HUES6 (cell line): ENCODE measurements at regions not wholly inside any gene's neighbourhood (a gene's known extent, or its start where the extent isn't known, plus 50 kb on each side); places are given as distances from the start of the nearest gene placed in this dataset.

Experiments
- H3K27ac ChIP-seq: 2 replicates; pipeline ENCODE4 v1.7.0; 2013; ENCODE audit warnings: low read depth, mild to moderate bottlenecking, low read length, inconsistent platforms
- H3K27me3 ChIP-seq: 2 replicates; pipeline ENCODE4 v1.6.1; 2013; ENCODE audit warnings: low read length; ENCODE audit not compliant: control insufficient read depth, insufficient read depth
- H3K36me3 ChIP-seq: 2 replicates; pipeline ENCODE4 v1.6.1; 2013; ENCODE audit warnings: low read length; ENCODE audit not compliant: control insufficient read depth, insufficient read depth
- H3K4me1 ChIP-seq: 2 replicates; pipeline ENCODE4 v1.6.1; 2013; ENCODE audit warnings: low read length; ENCODE audit not compliant: control insufficient read depth, insufficient read depth
- H3K4me3 ChIP-seq: 2 replicates; pipeline ENCODE4 v1.5.1; 2013; ENCODE audit warnings: low read depth, low read length
- H3K9ac ChIP-seq: one replicate; pipeline ENCODE4 v1.6.1; 2013; ENCODE audit warnings: mild to moderate bottlenecking, low read length
- H3K9me3 ChIP-seq: 2 replicates; pipeline ENCODE4 v1.6.1; 2013; ENCODE audit warnings: low read depth, low read length; ENCODE audit not compliant: control insufficient read depth, insufficient read depth

GRCh38 chr4:20326977-20327376, 75.3 kb downstream of the SLIT2 start:
- H3K27ac ChIP-seq: no peak overlapping the region
- no peak overlapping the region for H3K4me3 ChIP-seq
- H3K9ac ChIP-seq: no peak overlapping the region
- no peaks in the 10 kb centered on the region for H3K9me3 ChIP-seq
- no peaks in the 10 kb centered on the region for H3K36me3 ChIP-seq
- H3K27me3 ChIP-seq: no peaks in the 10 kb centered on the region
- H3K4me1 ChIP-seq: no peaks in the 10 kb centered on the region

- no peaks in the 10 kb centered on the region for H3K36me3 ChIP-seq
- H3K27me3 ChIP-seq: no peaks in the 10 kb centered on the region
- peaks cover under 1% of the 10 kb centered on the region; the same call in 1 of the 2 replicates for H3K4me1 ChIP-seq
- H3K4me3 ChIP-seq: no peak overlapping the region
- no peak overlapping the region for H3K9ac ChIP-seq
- H3K9me3 ChIP-seq: no peaks in the 10 kb centered on the region
- no peak overlapping the region for H3K27ac ChIP-seq
Measured at GRCh38 chr4:20327808-20328207, 76.1 kb downstream of the SLIT2 start.

DNA sequence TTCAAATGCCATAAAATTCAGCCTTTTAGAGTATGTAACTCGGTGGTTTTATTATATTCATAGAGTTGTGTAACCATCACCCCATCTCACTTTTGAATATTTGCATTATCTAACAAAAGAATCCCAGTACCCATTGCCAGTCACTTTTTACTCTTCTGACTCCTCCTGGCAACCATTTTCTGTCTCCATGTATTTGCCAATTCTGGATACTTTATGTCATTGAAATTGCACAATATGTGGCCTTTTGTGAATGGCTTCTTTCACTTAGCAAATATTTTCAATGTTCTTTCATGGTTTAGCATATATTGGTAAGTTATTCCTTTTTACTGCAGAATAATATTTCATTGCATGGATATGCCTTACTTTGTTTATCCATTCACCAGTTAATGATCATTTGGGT, 79.9 kb downstream of the SLIT2 start:
- H3K4me3 ChIP-seq: no peak overlapping the region
- H3K27ac ChIP-seq: no peak overlapping the region
- no peak overlapping the region for H3K9ac ChIP-seq
- no peaks in the 10 kb centered on the region for H3K9me3 ChIP-seq
- no peaks in the 10 kb centered on the region for H3K27me3 ChIP-seq
- H3K4me1 ChIP-seq: peaks cover 9% of the 10 kb centered on the region; the same call in 1 of the 2 replicates
- no peaks in the 10 kb centered on the region for H3K36me3 ChIP-seq

- Histone ChIP-seq H3K36me3 (no peaks in the 10 kb centered on the region), H3K9ac (no peak overlapping the region)
Measured at GRCh38 chr4:20333141-20333715, 81.5 kb downstream of the SLIT2 start.

DNA sequence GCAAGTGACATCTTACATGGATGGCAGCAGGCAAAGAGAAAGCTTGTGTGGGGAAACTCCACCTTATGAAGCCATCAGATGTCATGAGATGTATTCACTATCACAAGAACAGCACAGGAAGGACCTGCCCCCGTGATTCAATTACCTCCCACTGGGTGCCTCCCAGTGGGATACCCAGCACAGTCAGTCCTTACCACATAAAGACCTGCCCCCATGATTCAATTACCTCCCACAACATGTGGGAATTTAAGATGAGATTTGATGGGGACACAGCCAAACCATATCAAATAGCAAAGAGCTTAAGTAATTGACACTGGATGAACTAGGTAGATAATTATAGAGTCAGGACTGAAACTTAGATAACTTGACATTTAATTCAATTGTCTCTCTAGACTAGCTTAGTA, 85.6 kb downstream of the SLIT2 start:
- Histone ChIP-seq H3K4me3 (no peak overlapping the region), H3K36me3 (no peaks in the 10 kb centered on the region), H3K27me3 (no peaks in the 10 kb centered on the region), H3K9ac (no peak overlapping the region), H3K9me3 (peaks cover 7% of the 10 kb centered on the region; the same call in 1 of the 2 replicates), H3K27ac (no peak overlapping the region), H3K4me1 (peaks cover 9% of the 10 kb centered on the region; the same call in 1 of the 2 replicates)

More at GRCh38 chr4:20333141-20333715, 81.5 kb downstream of the SLIT2 start:
- peaks cover 7% of the 10 kb centered on the region; the same call in 1 of the 2 replicates for H3K9me3 ChIP-seq
- H3K27ac ChIP-seq: no peak overlapping the region
- H3K4me3 ChIP-seq: no peak overlapping the region
- no peaks in the 10 kb centered on the region for H3K27me3 ChIP-seq
- peaks cover 9% of the 10 kb centered on the region; the same call in 1 of the 2 replicates for H3K4me1 ChIP-seq

DNA sequence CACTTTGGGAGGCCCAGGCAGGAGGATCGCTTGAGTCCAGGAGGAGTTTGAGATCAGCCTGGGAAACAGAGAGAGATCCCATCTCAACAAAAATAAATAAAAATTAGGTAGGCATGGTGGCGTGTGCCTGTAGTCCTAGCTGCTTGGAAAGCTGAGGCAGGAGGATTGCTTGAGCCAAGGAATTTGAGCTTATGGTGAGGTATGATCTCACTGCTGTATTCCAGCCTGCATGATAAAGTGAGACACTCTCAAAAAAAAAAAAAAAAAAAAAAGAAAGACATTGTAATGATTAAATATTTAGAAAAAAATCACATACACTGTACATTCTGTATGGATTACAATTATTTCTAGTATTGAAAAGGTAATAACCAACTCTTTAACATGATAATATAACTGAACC, 87.1 kb downstream of the SLIT2 start:
- no peak overlapping the region for H3K27ac ChIP-seq
- peaks cover 7% of the 10 kb centered on the region; the same call in 1 of the 2 replicates for H3K9me3 ChIP-seq
- no peaks in the 10 kb centered on the region for H3K4me1 ChIP-seq
- no peak overlapping the region for H3K4me3 ChIP-seq
- no peaks in the 10 kb centered on the region for H3K27me3 ChIP-seq
- H3K36me3 ChIP-seq: no peaks in the 10 kb centered on the region
- no peak overlapping the region for H3K9ac ChIP-seq

DNA sequence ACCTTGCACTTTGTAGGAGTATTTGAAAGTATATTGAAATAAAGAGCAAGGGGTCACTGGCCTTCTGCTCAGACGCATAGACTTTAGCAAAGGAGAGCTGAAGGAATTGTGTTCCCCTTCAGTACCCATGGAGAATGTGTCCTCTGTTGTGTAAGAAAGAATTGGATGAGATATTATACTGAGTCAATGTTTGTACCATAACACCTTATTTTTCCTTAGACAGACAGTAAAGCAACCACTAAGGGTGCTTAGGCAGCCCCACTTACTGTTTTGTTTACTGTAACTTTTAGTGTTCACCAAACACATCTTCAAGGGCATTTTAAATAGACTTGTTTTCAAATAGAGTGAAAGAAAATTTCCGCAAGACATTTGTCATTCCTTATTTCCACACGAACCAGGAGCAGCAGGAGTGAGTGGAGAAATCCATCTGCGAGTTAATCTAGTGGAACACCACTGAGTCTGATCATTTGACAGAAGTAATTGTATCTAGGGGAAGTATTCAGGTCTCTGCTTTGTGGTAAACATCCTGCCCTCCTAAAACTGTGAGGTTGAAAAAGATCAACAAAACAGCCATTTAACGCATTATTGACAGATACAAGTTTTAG, 89.5 kb downstream of the SLIT2 start:
- Histone ChIP-seq H3K9me3 (peaks cover 7% of the 10 kb centered on the region; the same call in 1 of the 2 replicates), H3K4me1 (no peaks in the 10 kb centered on the region), H3K4me3 (no peak overlapping the region), H3K36me3 (no peaks in the 10 kb centered on the region), H3K27ac (no peak overlapping the region), H3K9ac (no peak overlapping the region), H3K27me3 (no peaks in the 10 kb centered on the region)

DNA sequence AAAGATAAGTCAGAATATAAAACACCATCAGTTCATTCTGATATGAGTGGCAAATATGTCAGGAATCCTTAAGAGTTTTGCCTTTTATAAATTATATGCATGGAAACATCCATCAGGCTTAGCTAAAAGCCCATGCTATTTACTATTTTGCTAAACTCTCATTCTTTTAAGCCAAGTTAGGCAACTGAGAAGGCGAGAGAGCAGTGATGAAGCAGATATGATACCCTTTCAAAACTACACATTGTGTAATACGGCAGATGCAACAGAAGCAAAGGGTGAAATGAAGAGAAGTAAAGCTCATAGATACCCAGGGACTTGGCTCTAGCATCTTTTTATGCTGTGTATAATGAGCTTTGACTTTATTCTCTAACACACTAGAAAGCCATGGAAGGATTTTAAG, 95.8 kb downstream of the SLIT2 start:
- H3K36me3 ChIP-seq: no peaks in the 10 kb centered on the region

DNA sequence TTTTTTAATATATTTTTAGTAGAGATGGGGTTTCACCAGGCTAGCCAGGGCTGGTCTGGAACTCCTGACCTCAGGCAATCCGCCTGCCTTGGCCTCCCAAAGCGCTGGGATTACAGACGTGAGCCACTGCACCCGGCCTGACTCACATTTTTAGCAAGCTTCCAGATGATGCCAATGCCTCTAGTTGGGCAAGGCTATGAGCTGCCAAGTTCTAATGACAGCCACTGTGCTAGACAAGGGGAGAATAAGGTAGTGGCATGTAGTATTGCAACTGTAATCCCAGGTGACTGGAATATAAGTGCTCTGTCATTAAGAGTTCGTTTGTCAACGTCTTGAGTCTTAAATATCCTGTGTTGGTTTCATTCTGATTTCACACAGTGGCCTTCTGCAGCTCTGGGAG, 96.7 kb downstream of the SLIT2 start:
- Histone ChIP-seq H3K4me1 (peaks cover 7% of the 10 kb centered on the region; the same call in 1 of the 2 replicates), H3K4me3 (no peak overlapping the region), H3K27me3 (no peaks in the 10 kb centered on the region)

More for the DNA sequence above, 95.8 kb downstream of the SLIT2 start:
- no peak overlapping the region for H3K4me3 ChIP-seq
- H3K9me3 ChIP-seq: no peaks in the 10 kb centered on the region
- no peaks in the 10 kb centered on the region for H3K27me3 ChIP-seq
- H3K27ac ChIP-seq: no peak overlapping the region
- H3K9ac ChIP-seq: no peak overlapping the region
- H3K4me1 ChIP-seq: peaks cover 7% of the 10 kb centered on the region; the same call in 1 of the 2 replicates

DNA sequence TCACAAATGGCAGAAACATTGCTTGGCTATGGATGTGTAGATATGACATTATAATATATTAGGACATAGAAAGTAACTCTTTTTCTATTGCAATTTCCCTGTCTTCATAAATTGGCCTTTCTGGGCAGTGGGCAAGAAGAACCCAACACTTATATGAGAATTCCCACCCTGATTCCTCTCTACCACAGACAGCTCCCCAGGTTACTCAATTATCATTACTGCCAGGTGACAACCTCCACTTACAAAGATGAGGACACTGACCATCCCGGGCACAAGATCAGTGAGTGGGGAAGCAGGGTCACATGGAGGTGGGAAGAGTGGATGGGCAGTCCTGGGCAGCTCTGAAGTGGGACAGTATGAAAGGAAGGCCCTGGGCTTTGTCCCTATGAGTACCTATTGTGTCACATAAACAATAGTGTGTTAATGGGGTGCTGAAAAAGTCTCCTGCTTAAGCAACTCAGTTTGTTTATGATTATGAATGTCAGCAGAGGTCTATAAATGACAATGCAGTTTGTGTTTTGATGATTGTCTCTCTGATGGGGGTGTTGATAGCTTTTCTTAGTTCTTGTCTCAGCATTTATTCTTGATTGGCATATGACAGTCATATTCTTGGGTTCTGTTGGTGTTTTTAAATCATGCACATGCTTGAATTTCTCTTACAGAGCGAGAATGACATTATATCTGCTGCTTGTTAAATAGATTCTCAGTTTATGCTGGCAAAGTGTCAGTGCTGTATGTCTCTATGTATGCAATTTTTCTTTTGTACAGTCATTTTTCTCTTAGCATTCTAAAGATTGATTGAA, 99.9 kb downstream of the SLIT2 start:
- Histone ChIP-seq H3K4me1 (peaks cover 19% of the 10 kb centered on the region), H3K9ac (no peak overlapping the region), H3K27me3 (no peaks in the 10 kb centered on the region), H3K27ac (no peak overlapping the region), H3K36me3 (no peaks in the 10 kb centered on the region), H3K9me3 (no peaks in the 10 kb centered on the region), H3K4me3 (no peak overlapping the region)

More for the DNA sequence above, 96.7 kb downstream of the SLIT2 start:
- H3K9me3 ChIP-seq: no peaks in the 10 kb centered on the region
- H3K36me3 ChIP-seq: no peaks in the 10 kb centered on the region
- H3K9ac ChIP-seq: no peak overlapping the region
- H3K27ac ChIP-seq: no peak overlapping the region

DNA sequence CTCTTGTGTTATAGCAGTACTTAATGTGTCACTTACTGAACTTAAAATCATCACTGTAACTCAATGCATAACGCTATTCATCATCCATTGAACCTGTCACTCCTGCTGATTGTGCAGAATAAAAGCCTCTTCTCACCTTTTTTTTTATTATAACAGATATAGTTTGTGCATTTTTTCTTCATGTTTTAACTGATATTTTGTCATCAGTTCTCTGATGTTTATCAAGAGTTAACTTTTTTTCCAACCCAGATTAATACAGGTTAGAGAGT, 100.4 kb downstream of the SLIT2 start:
- Histone ChIP-seq H3K9ac (no peak overlapping the region), H3K4me1 (peaks cover 19% of the 10 kb centered on the region), H3K27ac (no peak overlapping the region)

More for the DNA sequence above, 100.4 kb downstream of the SLIT2 start:
- H3K9me3 ChIP-seq: no peaks in the 10 kb centered on the region
- no peaks in the 10 kb centered on the region for H3K36me3 ChIP-seq
- no peak overlapping the region for H3K4me3 ChIP-seq
- H3K27me3 ChIP-seq: no peaks in the 10 kb centered on the region
